Fibroblast of skin of scalp (primary cell): ENCODE measurements at regions not wholly inside any gene's neighbourhood (a gene's known extent, or its start where the extent isn't known, plus 50 kb on each side); places are given as distances from the start of the nearest gene placed in this dataset.
"Not testable (repeated sequence)": the region's sequence is repeated elsewhere in the genome, so short reads cannot be mapped to it uniquely, and the experiment has no call there.

Experiments used
- DNase-seq: peaks from one replicate; pipeline ENCODE4 v3.0.0-alpha.2; 2013

DNA sequence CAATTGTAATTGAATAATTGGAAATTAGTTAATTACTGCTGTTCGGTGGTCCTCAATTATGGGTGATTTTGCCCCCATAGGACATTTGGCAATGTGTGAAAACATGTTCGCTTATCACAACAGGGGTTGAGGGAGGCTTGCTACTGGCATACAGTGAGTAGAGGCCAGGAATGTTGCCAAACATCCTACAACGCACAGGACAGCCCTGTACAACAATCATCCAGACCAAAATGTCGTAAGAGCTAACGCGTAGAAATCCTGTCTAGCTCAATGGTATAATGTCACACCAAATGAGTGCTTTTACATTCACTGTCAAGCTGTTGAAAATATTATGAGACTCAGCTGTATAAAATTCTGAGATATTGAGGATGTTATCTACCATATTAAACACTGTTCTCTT is 464.4 kb upstream of the TUSC1 start:
- no peak for DNase-seq

- no peak for DNase-seq
Observed at GRCh38 chr9:26142201-26142600, 464.0 kb upstream of the TUSC1 start.

- DNase-seq: no peak
Observed at GRCh38 chr9:26133537-26133936, 455.3 kb upstream of the TUSC1 start.

- no peak for DNase-seq
Observed at GRCh38 chr9:26132746-26133312, 454.6 kb upstream of the TUSC1 start.

DNA sequence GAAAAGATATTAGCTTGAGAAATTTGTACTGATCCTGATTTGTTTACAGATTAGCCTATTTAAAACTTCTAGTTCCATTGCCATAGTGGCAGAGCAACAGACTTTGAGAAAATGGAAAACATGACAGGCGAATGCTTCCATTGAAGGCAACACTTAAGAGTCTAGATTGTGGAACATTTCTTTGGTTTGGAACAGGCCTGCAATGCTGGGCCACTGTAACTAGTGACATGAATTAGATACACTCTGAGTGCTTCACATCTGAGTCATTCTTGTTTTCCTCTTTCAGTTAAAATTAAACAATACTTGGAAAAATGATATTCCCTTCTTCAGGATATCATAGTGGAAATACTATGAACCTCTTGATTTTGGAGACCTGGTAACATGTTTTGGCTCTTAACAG is 453.6 kb upstream of the TUSC1 start:
- peak; percentile 45 for DNase-seq

DNA sequence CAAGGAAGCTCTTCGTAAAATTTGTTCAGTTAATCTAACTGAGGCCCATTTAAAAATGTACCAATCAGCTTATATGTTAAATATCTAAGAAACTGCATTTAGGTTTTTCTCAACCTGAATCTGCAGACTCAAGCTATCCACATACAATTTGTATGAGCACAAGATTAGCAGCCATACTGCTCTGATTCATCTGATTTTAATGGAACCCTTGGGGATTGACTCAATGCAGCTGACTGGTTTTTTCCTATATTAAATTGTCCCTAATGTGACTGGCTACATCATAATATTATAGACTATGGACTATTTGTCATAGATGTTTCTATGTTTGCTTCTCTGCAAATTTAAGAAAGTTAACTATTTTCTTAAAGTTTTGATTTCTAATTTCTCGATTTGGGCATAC is 451.0 kb upstream of the TUSC1 start:
- DNase-seq: peak; percentile 72

DNA sequence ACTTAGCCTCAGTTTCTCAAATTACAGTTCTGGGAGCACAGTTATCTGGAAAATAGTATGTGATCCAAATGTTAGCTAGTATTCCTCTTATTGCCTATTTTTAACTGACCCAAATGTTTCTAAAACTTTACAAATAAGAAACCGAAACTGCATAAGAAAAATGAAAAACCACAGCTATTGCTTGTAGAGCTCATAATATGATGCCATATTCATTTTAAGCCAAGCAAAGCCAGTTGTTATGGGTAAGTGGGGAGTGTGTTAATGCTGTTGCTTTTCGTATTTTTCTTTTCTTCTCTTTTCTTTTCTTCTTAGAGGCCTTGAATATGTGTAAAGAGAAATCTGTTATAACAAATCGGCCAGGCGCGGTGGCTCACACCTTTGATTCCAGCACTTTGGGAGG is 447.4 kb upstream of the TUSC1 start:
- no peak for DNase-seq

DNA sequence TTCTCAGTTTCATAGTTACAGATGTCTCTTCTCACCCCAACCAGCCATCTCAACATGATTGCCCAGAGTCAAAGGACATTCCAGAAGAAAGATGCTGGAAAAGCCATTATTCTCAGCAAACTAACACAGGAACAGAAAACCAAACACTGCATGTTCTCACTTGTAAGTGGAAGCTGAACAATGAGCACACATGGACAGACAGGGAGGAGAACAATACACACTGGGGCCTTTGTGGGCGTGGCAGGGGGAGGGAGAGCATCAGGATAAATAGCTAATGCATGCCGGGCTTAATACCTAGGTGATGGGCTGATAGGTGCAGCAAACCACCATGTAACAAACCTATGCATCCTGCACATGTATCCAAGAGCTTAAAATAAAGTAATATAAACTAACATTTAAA is 437.8 kb upstream of the TUSC1 start:
- DNase-seq: not testable (repeated sequence)

- no peak for DNase-seq
Observed at GRCh38 chr9:26112724-26113123, 434.5 kb upstream of the TUSC1 start.

DNA sequence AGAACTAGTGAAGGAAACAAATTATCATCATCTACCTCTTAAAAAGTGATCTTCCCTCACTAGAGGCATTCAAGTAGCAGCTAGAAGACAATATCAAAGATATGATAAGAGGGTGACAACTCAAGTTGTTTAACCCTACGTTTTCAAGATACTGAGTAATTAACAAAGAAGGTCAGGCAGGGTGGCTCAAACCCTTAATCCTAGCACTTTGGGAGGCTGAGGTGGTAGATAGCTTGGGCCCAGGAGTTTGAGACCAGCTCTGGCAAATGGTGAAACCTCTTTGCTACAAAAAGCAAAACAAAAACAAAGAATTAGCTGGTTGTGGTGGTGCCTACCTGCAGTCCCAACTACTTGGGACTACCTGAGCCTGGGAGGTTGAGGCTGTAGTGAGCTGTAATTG is 408.2 kb upstream of the TUSC1 start:
- DNase-seq: no peak

DNA sequence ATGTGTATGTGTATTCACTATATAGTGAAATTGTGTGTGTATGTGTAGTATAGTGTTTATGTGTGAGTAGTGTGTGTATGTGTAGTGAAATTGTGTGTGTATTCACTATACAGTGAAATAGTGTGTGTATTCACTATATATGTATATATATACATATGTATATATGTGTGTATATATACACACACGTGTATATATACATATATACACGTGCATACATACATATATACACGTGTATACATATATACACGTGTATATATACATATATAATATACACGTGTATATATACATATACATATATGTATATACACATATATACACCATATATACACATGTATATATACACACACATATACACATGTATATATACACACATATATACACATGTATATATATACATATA is 403.6 kb upstream of the TUSC1 start:
- DNase-seq: no peak

- DNase-seq: no peak
Observed at GRCh38 chr9:26078706-26079105, 400.5 kb upstream of the TUSC1 start.

DNA sequence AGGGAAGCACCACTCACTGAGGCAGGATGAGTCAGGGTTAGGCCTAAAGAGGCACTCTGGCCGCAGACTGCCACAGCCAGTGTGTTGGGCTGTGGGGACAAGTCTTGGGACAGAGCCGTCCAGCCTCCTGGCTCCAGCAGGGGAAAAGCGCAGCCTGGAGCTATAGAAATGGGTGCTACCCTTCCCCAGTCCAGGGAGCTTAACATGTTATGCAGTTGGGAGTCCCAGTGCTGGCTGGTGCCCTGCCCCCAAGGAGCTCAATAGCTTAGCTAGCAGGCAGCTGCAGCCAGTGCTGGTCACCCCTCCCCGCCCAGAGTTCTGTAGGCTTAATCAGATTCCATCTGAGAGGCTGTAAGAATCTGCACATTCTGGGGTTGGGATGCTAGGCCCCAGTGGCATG is 399.6 kb upstream of the TUSC1 start:
- DNase-seq: no peak

- DNase-seq: no peak
Observed at GRCh38 chr9:26067608-26068007, 389.4 kb upstream of the TUSC1 start.

DNA sequence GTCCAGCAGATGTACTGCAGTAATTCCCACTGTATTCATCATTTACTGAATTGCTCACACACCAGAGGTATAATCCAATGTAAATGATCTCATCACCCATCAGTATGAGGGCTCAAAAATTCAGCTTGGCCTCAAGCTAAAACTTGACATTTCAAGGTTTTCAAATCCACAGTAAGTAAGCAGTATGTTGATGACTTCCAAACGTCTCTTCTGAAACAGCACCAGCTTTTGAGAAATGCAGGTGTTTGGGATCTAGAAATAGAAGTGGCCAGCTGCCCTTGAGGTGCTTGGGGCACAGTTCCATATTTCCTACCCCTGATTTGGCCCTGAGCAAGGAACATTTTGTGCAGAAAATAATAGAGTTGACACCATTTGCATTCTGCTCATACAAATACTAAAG is 388.0 kb upstream of the TUSC1 start:
- no peak for DNase-seq

- DNase-seq: no peak
Observed at GRCh38 chr9:26061948-26062575, 383.8 kb upstream of the TUSC1 start.

DNA sequence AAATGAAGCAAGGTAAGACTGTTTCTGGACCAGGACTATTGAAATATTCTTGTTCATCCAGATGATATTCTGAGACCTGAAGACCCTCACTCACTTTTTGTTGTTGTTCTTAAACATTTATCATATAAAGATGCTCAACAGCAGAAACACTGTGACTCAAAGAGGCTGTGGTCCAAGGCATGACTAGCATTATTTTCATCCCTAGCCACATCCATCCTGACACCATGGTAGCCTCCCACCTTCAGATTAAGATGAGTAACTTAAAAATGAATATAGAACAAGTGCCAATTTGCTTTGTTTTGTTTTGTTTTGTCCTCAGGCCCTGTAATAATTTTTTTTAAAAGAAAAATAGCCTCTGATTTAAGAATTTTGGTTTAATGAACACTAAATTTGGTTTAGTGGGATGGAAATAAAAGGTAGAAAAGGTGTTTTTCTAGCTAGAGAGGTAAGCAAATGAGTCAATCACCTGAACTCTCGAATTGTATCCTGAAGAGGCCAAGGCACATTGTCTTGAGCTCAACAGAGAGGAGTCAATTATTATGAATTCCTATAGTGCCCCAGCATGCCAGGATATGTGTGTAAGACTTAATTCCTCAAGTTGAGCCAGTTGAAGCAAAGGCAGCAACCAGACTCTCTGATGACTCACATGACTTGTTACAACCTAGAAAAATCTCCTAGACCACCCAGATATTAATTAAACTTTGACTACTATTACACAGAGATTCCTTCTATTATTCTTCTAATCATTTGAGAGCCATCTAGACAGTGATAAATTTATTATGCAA is 380.1 kb upstream of the TUSC1 start:
- peak; percentile 59 for DNase-seq

DNA sequence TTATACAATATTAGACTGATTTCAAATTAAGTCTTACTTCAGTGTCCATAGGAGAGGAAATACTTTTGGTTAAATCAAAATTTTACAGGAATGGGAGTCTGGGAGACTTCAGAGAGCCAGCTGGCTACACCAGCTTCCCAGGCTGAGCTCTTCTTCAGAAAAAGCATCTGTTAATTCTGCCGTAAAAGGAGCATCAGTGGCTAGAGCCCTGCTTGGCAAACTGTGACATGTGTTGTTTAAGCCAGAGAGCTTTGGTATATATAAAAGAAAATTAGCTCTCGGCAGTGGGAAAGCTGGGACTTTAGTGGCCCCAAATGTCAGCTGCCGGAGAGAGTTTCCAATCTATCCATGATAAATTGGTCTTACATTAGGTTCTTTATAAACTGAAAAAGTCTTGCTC is 378.8 kb upstream of the TUSC1 start:
- DNase-seq: no peak

DNA sequence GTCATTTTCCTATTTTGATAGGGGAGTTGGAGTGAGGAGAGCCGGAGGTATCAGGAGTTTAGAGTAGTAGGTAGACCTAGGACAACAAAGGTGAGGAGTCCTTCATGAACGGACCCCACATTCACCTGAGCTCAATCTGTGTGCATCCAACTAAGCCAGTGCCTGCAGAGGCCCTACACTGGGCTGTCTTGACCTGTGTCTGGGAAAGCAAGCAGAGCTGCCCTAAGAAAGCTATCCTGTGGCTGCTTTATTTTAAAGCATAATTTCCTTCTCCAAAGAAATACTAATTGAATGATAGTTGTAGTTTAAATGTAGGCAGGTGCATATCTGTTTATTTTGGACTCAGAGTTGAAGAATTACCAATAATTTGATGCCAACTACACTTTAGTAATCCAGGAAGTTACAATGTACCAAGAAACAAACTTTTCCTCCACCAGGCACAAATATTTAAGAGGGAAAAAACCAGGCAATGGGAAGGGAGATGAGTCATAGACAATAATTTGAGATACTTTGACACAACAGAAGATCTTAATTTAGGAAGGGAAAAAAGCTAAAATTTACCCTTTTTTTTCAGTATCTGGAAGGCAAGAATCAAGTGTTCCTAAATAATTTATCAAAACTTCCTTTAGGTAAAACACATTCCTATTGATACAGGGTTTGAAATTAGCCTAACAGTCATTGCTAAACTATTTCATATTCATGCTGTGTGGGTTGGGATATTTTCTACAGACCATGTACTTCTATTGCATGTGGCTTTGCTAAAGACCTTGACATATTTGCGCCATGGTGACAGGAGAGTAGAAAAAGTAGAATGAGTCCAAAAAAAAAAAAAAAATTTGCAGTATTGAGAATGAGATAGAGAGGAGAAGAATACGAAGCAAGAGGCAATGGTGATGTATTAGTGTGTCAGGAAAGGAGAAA is 376.6 kb upstream of the TUSC1 start:
- peak; percentile 44 for DNase-seq

GRCh38 chr9:26053954-26054353 is 375.7 kb upstream of the TUSC1 start:
- DNase-seq: no peak

GRCh38 chr9:26043431-26043830 is 365.2 kb upstream of the TUSC1 start:
- no peak for DNase-seq

GRCh38 chr9:26034786-26035185 is 356.5 kb upstream of the TUSC1 start:
- DNase-seq: peak; percentile 44

GRCh38 chr9:26033336-26033735 is 355.1 kb upstream of the TUSC1 start:
- peak; percentile 75 for DNase-seq
